HepG2 (cell line): ENCODE measurements at regions not wholly inside any gene's neighbourhood (a gene's known extent, or its start where the extent isn't known, plus 50 kb on each side); places are given as distances from the start of the nearest gene placed in this dataset.

ENCODE experiments used
- AFF4 ChIP-seq: sonication (generic); formaldehyde crosslinking; IDR thresholded peaks from 2 replicates; pipeline ENCODE4 v1.4.0; 2020; ENCODE audit warnings: missing genetic modification reagents
- ATF7 ChIP-seq, 2 experiments: fragments of 450-650 bp in 1 of 2; sonication (generic) in 1 of 2; formaldehyde crosslinking in 1 of 2; IDR thresholded peaks; 2 replicates each; pipeline versions ENCODE4 v1.4.0 to v1.6.1; 2016 to 2020; ENCODE audit warnings: antibody characterized with exemption in 1 of 2, mild to moderate bottlenecking in 1 of 2, missing genetic modification reagents in 1 of 2
- EP300 ChIP-seq, 3 experiments: sonication (generic) in 1 of 3; formaldehyde crosslinking in 1 of 3; IDR thresholded peaks; 2 replicates each; pipeline versions ENCODE4 v1.5.1 to v1.6.1; 2011 to 2020; ENCODE audit warnings: low read depth in 2 of 3, low read length in 2 of 3, borderline replicate concordance in 1 of 3, improper control_type of control experiment in 1 of 3, mild to moderate bottlenecking in 1 of 3, missing genetic modification reagents in 1 of 3, moderate library complexity in 1 of 3
- FOXA1 ChIP-seq, 2 experiments: fragments of 450-650 bp in 1 of 2; sonication (generic) in 1 of 2; formaldehyde crosslinking in 1 of 2; IDR thresholded peaks; 2 replicates each; pipeline versions ENCODE4 v1.4.0 to v1.6.1; 2016 to 2020; ENCODE audit warnings: missing genetic modification reagents in 1 of 2
- FOXK2 ChIP-seq: fragments of 450-650 bp; IDR thresholded peaks from 2 replicates; pipeline ENCODE4 v1.6.1; 2016
- IRF2 ChIP-seq: IDR thresholded peaks from 2 replicates; pipeline ENCODE4 v1.6.1; 2018; ENCODE audit warnings: missing genetic modification reagents, missing compliant biosample characterization
- JUN ChIP-seq: sonication (generic); formaldehyde crosslinking; IDR thresholded peaks from 2 replicates; pipeline ENCODE4 v1.4.0; 2020; ENCODE audit warnings: mild to moderate bottlenecking, missing genetic modification reagents
- NBN ChIP-seq: fragments of 450-650 bp; conservative IDR thresholded peaks from 2 replicates; pipeline ENCODE4 v1.6.1; 2017
- NFRKB ChIP-seq: fragments of 450-650 bp; IDR thresholded peaks from 2 replicates; pipeline ENCODE4 v1.6.1; 2017
- PLRG1 ChIP-seq: fragments of 450-650 bp; conservative IDR thresholded peaks from 2 replicates; pipeline ENCODE4 v1.6.1; 2016
- ZBTB40 ChIP-seq, 2 experiments: fragments of 450-650 bp in 1 of 2; sonication (generic) in 1 of 2; formaldehyde crosslinking in 1 of 2; IDR thresholded peaks; 2 replicates each; pipeline versions ENCODE4 v1.6.1 to v1.8.0; 2016 to 2022; ENCODE audit warnings: antibody characterized with exemption in 1 of 2, mild to moderate bottlenecking in 1 of 2, missing genetic modification reagents in 1 of 2
- ZBTB49 ChIP-seq: sonication (generic); formaldehyde crosslinking; IDR thresholded peaks from 2 replicates; pipeline ENCODE4 v1.4.0; 2020; ENCODE audit warnings: missing genetic modification reagents, borderline replicate concordance
- ZNF232 ChIP-seq: sonication (generic); formaldehyde crosslinking; IDR thresholded peaks from 2 replicates; pipeline ENCODE4 v1.4.0; 2020; ENCODE audit warnings: missing genetic modification reagents, borderline replicate concordance
- ZNF552 ChIP-seq: sonication (generic); formaldehyde crosslinking; IDR thresholded peaks from 2 replicates; pipeline ENCODE4 v1.9.0; 2022; ENCODE audit warnings: missing genetic modification reagents, mild to moderate bottlenecking, borderline replicate concordance
- ZNF772 ChIP-seq: sonication (generic); formaldehyde crosslinking; IDR thresholded peaks from 2 replicates; pipeline ENCODE4 v1.5.0; 2020; ENCODE audit warnings: mild to moderate bottlenecking, missing genetic modification reagents

GRCh38 chr16:86852135-86852534 lies 273.8 kb downstream of the FOXL1 start (continued):
- peak; percentile 26; the same call in 1 of the 2 replicates for TF ChIP-seq ZBTB40 (IDR thresholded peaks at IDR 0.05)
- TF ChIP-seq ZBTB40 (CRISPR knock-in tag; IDR thresholded peaks at IDR 0.05): no peak
- no peak for TF ChIP-seq ZNF232 (CRISPR knock-in tag)
- peak; percentile 59 for TF ChIP-seq ATF7 (IDR thresholded peaks at IDR 0.05)
- no peak for TF ChIP-seq ATF7 (CRISPR knock-in tag; IDR thresholded peaks at IDR 0.05)
- no peak for TF ChIP-seq JUN (CRISPR knock-in tag)
- TF ChIP-seq NBN: peak; percentile 93
- TF ChIP-seq ZNF552 (CRISPR knock-in tag): no peak
- TF ChIP-seq NFRKB: peak; percentile 19; the same call in 1 of the 2 replicates
- no peak for TF ChIP-seq IRF2 (CRISPR knock-in tag)
- TF ChIP-seq EP300 (IDR thresholded peaks at IDR 0.05; ENCODE audit: low read depth in 2 of 2, low read length in 2 of 2): no peak
- no peak for TF ChIP-seq EP300 (CRISPR knock-in tag; IDR thresholded peaks at IDR 0.05; ENCODE audit: borderline replicate concordance)
- TF ChIP-seq FOXA1 (IDR thresholded peaks at IDR 0.05): peak; percentile 53; the same call in 1 of the 2 replicates
- no peak for TF ChIP-seq FOXA1 (CRISPR knock-in tag; IDR thresholded peaks at IDR 0.05)
- TF ChIP-seq ZBTB49 (CRISPR knock-in tag): no peak
- TF ChIP-seq ZNF772 (CRISPR knock-in tag): no peak
- TF ChIP-seq FOXK2: 0 out of 2 replicates have a peak, but pooled peaks have one; percentile 9
- TF ChIP-seq AFF4 (CRISPR knock-in tag): no peak
- TF ChIP-seq PLRG1: peak; percentile 96
